GM12891 (cell line): ENCODE measurements at regions not wholly inside any gene's neighbourhood (a gene's known extent, or its start where the extent isn't known, plus 50 kb on each side); places are given as distances from the start of the nearest gene placed in this dataset.

ENCODE experiments used
- POLR2AphosphoS5 ChIP-seq: IDR thresholded peaks from 2 replicates; pipeline ENCODE4 v1.6.1; 2011; ENCODE audit warnings: low read depth, low read length, control low read depth
- POU2F2 ChIP-seq: IDR thresholded peaks from 2 replicates; pipeline ENCODE4 v1.6.1; 2011; ENCODE audit warnings: low read depth, mild to moderate bottlenecking, control low read depth, low read length, moderate library complexity
- SPI1 ChIP-seq: IDR thresholded peaks from 2 replicates; pipeline ENCODE4 v1.6.1; 2011; ENCODE audit warnings: low read depth, low read length, control low read depth

DNA sequence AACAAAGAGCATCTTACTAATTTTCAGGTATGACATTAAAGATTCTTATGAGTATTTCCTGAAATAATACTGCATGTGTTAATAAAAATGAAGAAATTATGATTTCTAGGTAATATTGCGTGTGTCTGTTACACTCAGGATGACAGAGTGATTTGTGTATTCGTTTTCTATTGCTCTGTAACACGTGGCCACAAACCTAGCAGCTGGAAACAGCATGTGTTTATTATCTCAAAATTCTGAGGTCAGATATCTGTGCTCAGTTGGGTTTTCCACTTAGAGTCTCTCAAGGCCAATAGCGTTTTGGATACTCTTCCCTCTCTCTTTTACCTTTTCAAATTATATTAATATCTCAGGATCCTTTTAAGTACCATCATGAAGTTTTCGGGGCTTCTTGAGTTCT, 667.9 kb upstream of the CDH7 start:
- no peak for TF ChIP-seq SPI1
- TF ChIP-seq POLR2AphosphoS5, result no peak
- TF ChIP-seq POU2F2, result no peak
